SK-N-SH treated with all-trans-retinoic acid at 6 μM for 48 hours (cell line): ENCODE measurements at regions not wholly inside any gene's neighbourhood (a gene's known extent, or its start where the extent isn't known, plus 50 kb on each side); places are given as distances from the start of the nearest gene placed in this dataset.
A peak's percentile ranks its signal among the peaks of the same experiment; 100 is the strongest.
"Not testable (repeated sequence)": the region's sequence is repeated elsewhere in the genome, so short reads cannot be mapped to it uniquely, and the experiment has no call there.

Experiments used
- ATAC-seq: fragments of 200-7000 bp; cut with Tn5 transposase; 3 replicates; pipeline ENCODE4 v1.9.1; 2020; ENCODE audit warnings: mild to moderate bottlenecking, moderate library complexity

DNA sequence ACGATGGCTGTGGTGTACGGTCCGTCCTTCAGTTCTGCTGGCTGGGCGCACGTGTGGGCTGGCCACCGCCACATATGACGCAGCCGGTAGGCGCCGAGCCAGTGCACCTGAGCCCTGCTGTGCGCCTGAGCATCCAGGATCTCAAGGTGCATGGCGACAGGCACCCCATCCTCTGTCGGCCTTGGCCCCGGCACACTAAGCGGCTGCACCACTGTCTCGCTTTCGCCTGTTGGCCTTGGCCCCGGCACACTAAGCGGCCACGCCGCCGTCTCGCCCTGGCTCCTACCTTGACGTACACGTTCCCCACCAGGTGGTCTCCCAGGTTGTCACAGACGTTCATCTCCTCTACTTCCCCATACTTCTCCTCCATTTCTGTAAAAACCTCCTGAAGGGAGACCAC, 4034.6 kb upstream of the TPTE start:
- not testable (repeated sequence) for ATAC-seq

DNA sequence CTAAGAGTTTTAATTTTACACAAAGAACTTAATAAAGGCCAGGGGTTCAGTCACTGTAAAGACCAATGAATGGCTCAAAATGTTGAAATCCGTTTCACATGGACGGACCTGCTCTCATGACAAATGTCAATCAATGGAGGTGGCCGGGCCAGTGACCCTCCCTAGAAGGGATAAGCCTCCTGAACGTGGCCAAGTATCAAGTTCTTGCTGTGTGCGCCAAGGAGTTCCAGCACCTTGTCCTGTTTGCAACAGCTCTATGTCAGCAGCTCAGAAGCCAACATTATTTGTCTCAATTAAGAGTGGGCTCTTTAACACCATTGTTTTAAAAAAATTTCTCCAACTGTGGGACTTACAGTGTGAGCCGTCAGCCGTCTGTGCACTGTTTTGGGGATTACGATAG, 4028.7 kb upstream of the TPTE start:
- not testable (repeated sequence) for ATAC-seq

GRCh38 chr21:6493957-6494356, 4027.4 kb upstream of the TPTE start:
- ATAC-seq = not testable (repeated sequence)

GRCh38 chr21:6496356-6496755, 4025.0 kb upstream of the TPTE start:
- not testable (repeated sequence) for ATAC-seq

DNA sequence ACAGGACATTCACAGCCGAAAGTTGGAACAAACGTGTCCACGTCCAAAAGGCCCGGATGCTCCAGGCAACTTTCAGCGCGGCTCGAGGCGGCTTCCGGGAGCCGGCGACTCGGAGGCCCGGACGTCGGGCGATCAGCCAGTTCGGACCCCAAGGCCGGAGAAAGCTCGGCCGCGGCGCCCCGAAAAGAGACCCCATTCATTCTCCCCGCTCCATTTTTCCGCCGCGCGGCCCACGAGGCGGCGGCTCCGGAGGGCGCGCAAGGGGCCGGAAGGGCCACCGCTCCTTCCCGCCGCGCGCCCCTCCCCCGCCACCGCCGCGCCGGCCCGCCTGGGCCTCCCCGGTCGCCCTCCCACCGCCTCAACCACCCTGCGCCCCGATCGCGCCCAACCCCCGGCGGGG, 4022.7 kb upstream of the TPTE start:
- not testable (repeated sequence) for ATAC-seq

GRCh38 chr21:6499128-6499826, 4022.1 kb upstream of the TPTE start:
- ATAC-seq = peak; percentile 96

GRCh38 chr21:6499866-6500265, 4021.5 kb upstream of the TPTE start:
- ATAC-seq = not testable (repeated sequence)

DNA sequence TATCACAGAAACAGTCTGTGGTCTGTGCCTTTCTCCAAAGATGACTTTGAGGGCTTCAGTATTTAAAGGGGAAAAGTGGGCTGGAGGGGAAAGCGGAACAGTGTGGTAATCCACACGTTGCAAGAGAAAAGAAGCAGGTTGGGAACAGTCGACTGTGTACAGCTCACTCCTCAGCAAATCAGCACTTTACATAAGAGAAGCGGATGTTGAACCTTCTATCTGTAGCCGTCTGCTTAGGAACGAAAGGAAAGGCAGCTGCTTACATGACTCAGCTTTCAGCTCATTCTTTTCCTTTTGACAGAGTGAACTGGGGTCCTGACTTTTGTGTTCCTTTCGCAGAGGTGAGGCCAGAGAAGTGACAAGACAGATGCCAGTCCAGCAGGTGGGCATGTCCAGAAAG, 4020.7 kb upstream of the TPTE start:
- not testable (repeated sequence) for ATAC-seq

DNA sequence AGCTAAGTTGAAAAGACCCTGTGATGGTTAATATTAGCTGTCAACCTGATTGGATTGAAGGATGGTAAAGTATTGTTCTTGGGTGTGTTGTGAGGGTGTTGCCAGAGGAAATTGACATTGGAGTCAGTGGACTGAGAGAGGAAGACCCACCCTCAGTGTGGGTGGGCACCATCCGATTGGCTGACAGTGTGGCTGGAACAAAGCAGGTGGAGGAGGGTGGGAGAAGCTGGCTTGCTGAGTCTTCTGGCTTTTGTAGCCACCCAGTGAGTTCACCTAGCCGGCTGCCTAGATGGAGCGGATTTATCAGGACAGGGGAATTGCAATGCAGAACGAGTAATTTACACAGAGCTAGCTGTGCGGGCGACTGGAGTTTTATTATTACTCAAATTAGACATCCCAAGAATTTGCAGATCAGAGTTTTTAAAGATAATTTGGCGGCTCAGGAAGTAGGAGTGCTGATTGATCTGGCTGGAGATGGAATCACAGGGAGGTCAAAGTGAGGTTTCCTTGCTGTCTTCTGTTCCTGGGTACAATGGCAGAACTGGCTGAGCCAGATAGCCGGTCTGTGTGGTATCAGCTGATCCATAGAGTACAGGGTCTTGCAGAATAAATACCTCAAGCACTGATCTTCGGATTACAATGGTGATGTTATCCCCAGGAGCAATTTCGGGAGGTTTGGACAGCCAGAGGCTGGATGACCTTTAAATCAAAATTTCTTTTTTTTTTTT, 4015.1 kb upstream of the TPTE start:
- ATAC-seq = not testable (repeated sequence)

DNA sequence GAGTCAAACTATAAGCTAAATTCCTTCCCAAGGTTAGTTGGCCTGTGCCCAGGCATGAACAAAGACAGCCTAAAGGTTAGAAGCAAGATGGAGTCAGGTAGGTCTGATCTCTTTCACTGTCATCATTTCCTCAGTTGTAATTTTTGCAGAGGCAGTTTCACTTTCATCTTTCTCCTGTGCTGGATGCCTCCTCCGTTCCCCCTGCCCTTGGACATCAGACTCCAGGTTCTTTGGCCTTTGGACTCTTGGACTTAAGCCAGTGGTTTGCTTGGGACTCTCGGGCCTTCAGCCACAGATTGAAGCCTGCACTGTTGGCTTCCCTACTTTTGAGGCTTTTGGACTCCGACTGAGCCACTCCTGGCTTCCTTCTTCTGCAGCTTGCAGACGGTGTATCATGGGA, 4013.8 kb upstream of the TPTE start:
- ATAC-seq = not testable (repeated sequence)

DNA sequence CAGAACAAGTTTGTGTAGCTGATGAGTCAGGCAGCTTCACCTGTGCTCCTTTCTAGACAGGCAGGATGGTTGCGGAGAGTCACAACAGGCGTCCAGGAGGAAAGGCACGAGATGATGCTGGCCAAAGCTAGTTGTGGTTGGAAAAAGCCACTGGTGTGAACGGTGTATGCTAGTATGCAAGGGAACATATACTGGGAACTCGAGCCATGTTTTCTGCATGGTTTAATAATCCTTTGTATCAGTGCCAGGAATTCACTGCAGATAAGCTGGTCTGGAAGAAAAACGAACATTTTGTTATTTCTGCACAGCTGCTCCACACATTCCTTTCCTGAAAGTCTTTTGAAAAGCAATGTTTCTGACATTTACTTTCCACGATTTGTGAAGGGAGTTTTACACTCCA, 3999.6 kb upstream of the TPTE start:
- ATAC-seq = not testable (repeated sequence)

- not testable (repeated sequence) for ATAC-seq
Measured at GRCh38 chr21:6526213-6526612, 3995.2 kb upstream of the TPTE start.

DNA sequence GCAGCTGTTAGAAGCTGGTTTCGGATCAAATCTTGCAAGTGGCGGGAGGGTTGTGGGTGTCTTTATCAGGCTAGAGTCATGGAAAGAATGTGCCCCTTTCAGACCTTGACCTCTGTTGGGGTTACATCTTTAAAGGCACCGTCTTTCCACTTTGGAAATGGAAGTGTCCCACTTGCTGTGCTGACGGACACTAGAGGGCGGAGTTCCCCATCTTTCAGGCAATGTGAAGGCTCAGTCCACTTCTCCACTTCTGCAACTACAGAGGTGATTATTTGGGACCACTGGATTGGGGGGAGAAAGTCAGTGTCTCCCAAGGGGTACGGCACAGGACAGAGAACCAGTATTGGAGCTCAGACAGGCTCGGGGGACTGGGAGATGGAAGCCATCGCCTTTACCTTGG, 3990.7 kb upstream of the TPTE start:
- peak; percentile 87 for ATAC-seq

DNA sequence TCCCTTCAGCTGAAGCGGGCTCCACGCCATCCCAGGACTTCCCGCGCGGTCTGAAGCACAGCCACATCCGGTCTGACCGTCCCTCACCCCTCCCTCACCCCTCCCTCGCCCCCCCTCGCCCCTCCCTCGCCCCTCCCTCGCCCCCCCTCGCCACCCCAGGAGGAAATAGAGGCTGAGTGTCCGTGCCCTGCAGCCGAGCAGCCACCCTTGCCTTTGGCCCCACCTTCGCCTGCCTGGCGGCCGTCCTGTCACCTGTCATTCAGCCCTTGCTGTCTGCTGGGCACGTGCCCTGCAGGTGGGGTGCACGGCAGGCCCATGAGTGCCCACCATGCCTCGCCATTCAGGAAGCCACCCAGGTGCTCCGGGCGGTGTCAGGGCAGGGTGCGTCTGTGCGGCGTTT, 3988.1 kb upstream of the TPTE start:
- ATAC-seq = not testable (repeated sequence)

GRCh38 chr21:6538320-6538719, 3983.1 kb upstream of the TPTE start:
- not testable (repeated sequence) for ATAC-seq

DNA sequence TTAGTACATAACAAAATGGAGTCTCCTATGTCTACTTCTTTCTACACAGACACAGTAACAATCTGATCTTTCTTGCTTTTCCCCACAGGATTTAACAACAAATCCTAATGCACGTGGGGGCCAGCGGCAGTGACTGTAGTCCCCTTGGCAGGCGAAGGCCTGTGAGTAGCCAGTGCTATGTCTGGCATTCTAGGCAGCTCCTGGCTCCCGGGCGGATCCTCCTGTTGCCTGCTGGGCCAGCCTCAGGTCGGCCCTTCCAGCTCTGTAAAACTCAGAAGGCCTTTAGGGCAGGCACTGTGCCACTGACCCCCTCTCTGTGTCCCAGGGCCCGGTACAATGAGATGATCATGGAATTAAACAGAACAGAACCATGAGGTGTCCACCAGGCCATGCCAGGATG, 3981.7 kb upstream of the TPTE start:
- ATAC-seq = not testable (repeated sequence)

DNA sequence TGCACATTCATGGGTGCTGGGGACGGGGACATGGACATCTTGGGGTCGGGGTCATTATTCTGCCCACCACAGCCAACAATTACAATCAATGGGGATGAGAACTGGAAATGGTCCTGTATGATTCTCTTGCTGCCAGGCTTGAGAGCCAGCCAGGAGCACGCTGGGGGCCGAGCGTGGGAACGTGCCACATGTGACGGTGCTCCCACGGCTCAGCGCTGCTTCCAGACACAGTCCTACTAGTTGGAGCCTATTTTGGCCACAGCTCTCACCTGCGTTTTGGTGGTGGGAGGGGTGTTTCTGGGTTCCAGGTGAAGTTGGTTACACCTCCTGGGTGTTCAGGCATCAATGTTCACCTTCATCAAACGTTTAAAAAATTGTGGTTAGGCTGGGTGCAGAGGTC, 3980.3 kb upstream of the TPTE start:
- ATAC-seq = not testable (repeated sequence)

- not testable (repeated sequence) for ATAC-seq
Measured at GRCh38 chr21:6545288-6545687, 3976.1 kb upstream of the TPTE start.

DNA sequence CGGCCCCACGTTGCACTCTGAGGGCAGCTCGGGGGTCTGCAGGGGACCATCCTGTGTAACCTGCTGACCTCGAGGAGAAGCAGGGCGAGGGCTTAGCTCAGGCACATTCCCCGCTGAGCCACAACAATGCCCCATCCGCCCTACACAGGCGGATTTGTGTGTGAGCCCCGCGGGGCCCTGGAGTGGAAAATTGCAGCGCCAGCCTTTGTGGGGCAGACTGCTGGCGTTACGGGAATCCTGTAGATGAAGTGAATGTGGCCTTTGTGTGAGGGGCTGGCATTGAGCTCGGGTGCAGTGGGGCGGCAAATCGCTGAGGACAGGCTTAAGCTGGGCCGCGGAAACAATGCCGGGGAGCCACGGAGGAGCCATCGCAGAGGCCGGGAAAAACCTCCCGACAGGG, 3970.3 kb upstream of the TPTE start:
- ATAC-seq = not testable (repeated sequence)

GRCh38 chr21:6553505-6554376, 3967.6 kb upstream of the TPTE start:
- ATAC-seq = peak; percentile 86

DNA sequence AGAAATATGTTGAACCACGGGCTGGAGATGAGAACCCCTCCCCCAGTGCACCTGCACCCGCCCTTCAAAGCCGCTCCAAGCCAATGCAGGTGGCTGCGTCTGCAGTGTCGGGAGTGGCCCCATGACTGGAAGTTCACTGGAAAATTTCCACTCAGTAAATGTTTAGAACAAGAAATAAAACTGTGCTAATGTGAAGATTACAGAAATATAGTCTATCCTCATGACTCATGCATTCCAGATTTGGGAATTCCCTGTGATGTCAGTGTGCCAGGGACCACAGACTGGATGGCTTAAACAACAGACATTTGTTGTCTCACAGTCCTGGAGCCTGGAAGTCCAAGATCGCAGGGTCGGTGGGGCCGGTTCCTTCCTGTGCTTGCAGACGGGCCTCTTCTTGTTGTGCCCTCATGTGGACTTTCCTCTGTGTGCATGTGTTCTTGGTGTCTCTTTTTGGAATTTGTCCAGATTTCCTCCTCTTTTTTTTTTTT, 3967.0 kb upstream of the TPTE start:
- peak; percentile 88 for ATAC-seq

DNA sequence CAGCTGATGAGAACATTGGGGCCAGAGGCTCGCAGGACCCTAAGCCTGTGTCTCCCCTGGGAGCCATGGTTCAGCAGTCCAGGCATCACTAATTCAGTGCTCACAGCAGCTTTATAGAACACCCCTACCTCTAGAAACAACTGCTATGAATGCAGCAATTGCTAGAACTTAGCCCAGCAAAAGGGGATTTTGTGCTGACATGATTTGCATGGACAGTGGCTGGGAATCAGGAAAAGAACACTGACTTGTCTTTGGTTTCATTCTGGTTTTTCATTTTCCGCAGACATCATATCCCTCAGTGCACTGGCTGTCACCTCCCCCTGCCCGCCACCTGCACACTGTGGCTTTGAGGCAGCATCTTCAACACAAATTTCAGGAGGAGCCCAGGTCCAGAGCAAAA, 3964.9 kb upstream of the TPTE start:
- ATAC-seq = not testable (repeated sequence)

DNA sequence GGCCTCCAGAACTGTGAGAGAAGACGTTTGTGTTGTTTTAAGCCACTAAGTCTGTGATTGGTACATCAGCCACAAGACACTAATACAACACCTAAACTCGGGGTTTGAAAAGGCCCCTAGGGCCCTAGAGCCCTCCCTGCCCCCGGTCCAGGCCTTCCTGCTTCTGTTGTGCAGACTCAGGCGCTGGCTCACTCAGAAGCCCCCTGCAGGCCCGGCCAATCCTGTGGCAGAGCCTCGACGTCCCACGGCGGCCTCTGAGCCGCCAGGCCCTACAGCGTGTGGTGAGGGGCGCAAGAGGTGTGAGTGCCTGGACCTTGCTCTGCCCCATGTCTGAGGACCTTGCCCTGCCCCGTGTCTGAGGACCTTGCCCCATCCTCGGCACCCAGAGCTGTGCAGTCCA, 3964.0 kb upstream of the TPTE start:
- ATAC-seq = not testable (repeated sequence)
